Medulla oblongata (tissue), 1 donor: ENCODE measurements at regions not wholly inside any gene's neighbourhood (a gene's known extent, or its start where the extent isn't known, plus 50 kb on each side); places are given as distances from the start of the nearest gene placed in this dataset.

Experiments used
- DNase-seq: peaks from one replicate; pipeline ENCODE4 v3.0.0-alpha.2; 2015; ENCODE audit errors: extremely low spot score

DNA sequence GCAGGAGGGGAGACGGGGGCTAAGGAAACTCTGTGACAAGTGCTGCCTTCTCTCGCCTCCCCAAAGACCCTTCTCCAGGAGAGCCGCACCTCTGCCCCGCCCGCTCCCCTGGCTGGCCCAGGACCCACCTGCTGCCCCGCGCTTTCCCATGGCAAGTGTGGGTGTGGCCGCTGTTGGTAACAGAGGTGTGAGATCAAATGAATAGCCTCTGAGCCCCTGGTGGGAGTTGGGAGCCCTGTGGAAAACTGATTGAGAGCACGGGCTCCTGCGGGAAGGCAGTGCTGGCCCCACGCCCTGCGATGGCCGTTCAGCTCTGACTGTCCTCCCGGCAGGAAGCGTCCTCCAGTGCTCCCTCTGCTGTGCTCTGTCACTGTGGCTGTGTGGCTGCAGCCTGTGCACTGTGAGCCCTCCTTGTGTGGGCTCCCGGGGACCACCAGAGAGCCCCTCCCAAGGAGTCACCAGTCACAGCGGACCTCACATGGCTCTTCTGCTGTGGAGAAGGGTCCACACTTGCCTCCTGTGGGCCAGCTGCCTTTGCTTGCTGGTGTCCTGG is 1275.9 kb downstream of the BRD1 start:
- DNase-seq: no peak

DNA sequence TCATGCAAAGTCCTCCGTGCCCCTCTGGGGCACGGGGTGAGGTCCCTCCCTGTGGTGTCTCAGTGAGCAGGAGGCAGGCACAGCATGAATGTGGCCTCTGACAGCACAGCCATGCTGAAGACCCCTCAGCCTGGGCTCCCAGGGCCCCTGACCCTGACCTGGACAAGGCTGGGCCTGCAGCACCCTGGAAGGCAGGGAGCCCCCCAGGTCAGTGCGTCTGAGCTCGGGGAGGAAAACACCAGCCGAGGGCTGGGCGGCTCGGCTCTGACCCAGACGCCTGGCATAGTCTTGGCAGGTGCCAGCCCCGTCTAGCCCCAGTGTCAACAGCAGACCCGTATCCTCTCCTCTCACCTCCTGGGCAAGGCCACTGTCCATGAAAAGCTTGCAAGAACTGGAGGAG is 1276.6 kb downstream of the BRD1 start:
- DNase-seq: no peak

DNA sequence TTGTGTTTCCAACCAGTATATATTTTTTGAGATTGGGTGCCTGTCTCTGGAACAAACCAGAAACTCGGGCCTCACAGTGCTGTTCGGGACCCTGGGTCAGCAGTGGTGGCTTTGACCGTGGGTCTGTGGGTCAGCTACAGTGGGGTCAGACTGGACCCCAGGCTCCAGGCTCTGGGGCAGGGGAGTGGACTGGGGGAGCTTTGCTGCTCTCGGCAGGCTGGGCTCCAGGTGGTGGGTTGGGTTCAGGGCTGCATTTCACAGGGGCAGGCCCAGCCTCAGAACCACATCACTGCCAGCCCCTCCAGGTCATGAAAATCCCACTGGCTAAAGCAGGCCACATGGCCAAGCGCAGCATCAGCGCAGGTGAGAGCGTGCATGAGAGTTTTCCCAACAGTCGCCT is 1279.3 kb downstream of the BRD1 start:
- no peak for DNase-seq

DNA sequence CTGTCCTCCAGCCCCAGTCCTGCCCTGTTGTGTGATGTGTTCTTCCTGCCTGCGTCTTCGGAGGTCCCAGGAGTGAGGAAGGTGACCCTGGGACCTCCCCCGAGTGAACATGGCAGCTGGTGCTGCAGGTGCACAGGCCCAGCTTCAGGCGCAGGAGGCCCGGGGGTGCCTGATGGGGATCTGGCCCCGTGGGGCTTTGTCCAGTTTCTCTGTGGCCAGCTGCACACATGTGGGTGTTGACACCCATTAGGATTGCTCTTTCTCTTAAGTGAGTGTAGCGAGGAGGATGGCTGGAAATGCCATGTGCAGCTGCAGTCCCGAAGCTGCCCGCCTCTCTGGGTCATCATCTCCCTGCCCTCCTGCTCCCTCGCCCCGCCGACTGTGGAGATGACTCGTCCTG is 1279.7 kb downstream of the BRD1 start:
- no peak for DNase-seq

DNA sequence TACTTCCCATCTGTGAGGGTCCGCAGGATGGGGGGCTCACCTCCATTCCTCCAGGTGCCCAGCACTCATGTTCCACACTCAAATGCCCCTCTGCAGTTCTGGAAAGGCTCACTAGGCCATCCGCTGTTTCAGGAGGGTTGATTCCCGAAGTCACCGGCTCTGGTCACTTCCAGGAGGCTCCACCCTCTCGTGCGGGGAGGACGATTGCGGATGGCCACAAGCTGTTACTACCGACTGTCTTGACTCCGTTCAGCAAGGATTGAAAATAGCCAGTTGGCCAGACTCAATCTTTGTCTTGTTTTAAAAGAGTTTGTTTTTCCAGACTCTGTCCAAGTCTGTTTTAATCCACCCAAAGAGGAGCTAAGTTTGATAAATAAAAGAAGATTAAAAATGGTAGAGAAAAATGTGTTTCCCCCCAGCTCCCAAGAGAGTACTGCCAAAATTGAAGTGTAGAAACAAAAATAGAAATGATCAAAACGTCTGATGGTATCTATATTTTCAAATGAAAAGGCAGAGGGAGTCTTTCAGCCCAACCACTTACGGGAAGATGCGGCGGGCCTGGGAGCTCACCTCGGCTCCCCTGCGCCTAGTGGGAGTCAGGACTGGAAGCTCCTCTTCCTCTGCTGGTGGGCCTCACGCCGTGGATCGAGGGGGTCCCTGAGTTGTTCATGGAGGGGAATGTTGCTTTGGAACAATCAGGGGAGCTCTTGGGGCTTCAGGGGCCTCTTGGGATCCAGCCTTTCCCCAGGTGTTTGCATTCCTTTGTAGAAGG is 1280.8 kb downstream of the BRD1 start:
- DNase-seq: no peak

DNA sequence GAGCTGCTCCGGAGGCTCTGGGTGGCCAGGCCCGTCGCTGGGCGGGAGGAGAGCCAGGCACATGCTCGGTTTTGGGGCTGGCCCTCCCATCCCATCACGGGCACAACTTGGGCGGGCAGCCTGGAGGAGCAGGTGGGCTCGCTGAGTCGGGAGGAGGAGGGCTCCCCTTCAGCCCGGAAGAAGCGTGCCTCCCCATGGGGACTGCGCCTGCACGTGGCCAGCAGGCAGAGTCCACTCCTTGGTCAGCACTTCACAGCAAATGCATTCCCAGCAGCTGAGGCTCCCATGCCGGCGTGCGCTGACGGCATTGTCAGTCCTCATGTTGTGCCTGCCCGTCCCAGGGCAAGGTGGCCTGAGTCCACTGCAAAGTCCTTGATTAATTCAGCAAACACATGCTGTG is 1281.7 kb downstream of the BRD1 start:
- DNase-seq: no peak

DNA sequence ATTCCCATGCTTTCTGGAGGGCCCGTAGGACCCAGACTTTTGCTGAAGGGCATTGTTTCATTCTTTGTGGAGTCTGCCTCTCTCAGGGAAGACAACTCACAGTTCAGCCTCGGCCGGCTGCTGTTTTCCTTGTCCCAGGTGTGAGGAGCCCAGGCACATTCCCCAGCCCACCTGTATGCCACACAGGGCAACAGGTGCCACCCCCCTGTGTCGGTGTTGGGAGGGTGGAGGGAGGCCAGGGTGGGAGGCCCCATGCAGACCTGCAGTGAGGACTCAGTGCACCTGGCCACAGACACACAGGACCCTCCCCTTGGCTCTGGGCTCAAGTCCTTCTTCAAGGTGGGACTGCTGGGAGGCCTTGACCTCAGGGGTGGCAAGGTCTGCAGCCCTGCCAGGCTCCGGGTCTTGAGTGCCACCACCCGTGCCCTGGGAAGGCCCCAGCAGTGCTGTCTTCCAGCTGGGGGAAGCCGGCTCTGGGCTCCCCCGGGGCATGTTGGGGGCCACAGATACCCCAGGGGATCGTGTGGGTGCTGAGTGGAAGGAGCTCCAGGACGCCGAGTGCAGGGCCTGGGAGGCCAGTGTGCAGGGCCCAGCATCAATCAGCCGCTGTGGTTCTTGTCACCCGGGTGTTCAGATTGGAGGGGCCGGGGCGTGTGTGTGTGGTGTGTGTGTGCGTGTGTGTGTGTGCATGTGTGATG is 1286.1 kb downstream of the BRD1 start:
- DNase-seq: no peak

DNA sequence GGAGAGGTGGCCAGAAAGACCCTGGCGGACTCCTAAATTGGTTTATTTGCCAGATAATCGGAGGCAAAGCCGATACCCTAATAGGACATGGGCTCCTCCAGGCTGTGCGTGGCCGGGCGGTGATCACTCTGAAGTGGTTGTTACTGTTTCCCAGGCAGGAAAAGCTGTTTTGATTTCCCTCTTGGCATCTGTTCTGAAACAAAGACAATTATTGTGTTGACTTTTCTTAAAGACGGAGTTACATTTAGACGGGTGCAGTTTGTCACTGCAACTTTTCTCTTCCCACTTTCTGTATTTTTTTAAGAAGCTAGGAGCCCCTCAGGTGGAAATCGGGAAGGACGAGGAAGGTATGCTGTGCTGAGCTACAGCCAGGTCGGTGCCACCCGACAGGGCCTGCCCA is 1288.4 kb downstream of the BRD1 start:
- no peak for DNase-seq

DNA sequence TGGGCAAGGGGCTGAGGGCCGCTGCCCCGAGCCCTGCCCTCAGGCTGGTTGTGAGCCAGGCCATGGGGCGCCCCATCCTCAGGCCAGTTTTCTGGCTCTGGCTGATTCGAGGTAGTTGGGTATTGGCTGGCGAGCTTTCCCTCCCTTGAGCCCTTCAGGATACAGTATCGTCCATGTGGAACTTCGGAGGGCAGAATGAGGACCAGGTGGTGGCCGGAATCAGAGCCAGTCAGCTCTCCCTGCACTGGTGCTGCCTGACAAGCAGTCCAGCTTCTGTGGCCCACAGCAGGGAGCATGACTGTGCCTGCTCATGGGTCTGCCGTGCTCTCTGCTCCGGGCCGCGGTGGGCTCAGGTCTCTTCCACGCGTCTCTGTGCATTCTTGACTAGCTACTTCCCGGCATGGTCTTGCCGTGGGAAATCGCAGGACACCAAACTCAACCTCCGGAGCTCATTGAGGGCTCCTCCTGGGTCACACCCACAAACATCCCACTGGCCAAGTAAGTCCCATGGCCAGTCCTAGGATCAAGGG is 1289.3 kb downstream of the BRD1 start:
- DNase-seq: no peak

DNA sequence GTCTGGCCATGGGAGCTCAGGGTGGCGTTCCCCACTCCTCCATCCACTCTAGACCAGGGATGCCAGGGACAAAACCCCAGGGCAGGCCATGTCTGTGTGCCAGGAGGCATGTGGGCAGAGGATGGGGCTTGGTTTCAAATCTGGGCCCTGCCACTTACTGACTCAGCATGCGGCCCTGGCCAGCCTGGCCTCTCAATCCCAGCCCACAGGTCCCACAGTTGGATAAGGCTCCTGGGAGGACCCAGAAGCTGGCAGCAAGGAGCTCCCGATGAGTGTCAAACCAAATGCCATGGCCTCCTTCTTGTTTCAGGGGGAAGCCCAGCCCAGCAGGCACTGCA is 1290.4 kb downstream of the BRD1 start:
- DNase-seq: peak; percentile 37

DNA sequence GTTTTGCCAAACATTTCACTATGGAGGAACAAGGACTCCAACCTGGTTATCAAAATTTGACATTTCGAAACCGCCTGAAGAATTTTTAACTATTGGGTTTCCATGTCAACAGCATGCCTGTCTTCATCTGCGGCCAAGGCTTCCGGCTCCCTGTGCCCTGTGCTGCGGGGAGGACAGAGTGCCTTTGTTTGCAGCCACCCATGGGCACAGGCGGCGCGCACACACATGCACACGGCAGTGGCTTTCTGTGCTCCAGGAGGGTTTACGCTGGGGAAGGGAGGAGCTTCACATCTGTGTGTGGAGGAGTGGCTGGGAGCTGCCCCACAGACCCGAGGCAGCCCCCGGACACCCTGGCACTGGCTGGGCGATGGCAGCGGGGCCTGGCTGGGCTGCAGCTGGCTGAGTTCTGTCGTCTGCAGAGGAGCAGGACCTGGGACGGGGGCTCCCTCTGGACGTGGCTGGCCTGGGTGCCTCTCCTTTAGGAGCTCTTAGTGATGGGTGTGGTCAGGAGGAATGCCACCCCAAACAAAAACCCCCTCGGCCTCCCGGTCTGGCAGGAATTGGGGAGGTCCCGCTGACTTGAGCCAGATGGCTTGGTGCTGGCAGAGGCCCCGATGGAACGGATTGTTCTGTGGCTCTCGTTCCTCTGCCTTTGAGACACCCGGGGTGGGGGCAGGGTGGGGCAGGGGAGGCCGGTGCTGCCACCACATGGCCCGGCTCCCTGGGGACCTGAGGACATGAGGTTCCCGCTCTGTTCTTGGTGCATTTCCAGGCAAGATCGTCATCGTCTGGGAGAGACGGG is 1290.9 kb downstream of the BRD1 start:
- peak; percentile 77 for DNase-seq

- DNase-seq: peak; percentile 51
Observed at GRCh38 chr22:48535868-48536540, 1291.7 kb downstream of the BRD1 start.

DNA sequence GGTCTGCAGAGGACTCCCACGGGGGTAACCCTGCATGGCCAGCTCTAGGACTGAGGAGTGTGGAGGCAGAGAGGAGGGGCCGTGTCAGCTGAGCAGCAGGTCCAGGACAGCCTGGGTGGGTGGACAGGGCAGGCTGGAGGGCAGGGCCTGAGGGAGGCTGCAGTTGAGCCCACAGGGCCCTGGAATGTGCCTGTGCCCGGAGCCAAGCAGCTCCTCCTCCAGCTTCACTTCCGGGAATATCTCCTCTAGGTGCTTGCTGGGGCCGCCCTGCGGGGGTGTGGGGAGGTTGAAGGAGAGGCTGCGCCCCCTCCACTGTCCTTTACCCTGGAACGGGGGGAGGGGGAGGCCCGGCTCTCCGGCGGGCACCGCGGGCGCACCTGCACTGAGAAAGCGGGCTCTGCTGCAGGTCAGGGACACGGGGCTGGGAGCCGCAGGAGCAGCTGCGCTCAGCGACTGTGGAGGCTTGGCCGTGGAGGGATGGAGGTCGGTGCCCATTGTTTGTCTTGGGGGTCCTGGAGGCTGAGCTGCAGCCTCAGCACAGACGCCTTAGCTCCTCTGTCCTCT is 1293.2 kb downstream of the BRD1 start:
- no peak for DNase-seq

DNA sequence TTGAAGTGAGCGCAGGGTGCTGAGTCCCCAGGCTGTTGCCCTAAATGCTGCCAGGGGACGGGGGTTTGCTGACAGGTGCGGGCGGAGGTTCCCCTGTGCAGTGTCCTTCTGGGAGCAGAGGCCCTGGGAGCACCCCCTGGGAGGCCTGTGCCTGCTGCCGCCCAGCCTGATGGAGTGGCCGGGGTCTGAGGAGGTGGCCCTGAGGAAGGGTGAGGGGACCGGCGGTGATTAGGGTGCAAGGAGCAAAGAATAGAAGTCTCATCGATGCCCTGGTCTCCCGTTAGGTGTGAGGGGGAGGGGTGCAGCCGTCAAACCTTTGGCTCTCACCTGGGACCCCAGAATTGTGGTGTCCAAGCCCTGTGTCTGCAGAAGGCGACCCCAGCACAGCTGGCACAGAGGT is 1294.7 kb downstream of the BRD1 start:
- no peak for DNase-seq

- no peak for DNase-seq
Observed at GRCh38 chr22:48531761-48532435, 1295.8 kb downstream of the BRD1 start.

- DNase-seq: no peak
Observed at GRCh38 chr22:48531108-48531507, 1296.6 kb downstream of the BRD1 start.

DNA sequence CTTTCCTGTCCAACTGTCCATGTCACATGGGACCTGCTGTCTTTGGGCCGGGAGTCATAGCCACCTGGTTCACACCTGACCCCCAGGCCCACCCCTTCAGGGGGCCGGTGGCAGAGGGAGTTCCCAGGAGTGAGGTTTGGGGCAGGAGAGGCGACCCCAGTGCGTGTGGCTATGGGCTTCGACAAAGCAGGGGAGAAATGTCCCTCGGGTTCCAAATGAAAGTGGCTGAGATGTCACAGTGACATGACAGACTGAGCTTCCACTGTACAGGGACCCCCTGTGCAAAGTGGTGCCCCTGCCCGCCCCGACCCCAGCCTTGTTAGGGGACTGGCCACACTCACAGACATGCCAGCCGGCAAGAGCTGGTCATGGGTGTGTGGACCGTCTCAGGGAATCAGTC is 1297.0 kb downstream of the BRD1 start:
- DNase-seq: no peak

DNA sequence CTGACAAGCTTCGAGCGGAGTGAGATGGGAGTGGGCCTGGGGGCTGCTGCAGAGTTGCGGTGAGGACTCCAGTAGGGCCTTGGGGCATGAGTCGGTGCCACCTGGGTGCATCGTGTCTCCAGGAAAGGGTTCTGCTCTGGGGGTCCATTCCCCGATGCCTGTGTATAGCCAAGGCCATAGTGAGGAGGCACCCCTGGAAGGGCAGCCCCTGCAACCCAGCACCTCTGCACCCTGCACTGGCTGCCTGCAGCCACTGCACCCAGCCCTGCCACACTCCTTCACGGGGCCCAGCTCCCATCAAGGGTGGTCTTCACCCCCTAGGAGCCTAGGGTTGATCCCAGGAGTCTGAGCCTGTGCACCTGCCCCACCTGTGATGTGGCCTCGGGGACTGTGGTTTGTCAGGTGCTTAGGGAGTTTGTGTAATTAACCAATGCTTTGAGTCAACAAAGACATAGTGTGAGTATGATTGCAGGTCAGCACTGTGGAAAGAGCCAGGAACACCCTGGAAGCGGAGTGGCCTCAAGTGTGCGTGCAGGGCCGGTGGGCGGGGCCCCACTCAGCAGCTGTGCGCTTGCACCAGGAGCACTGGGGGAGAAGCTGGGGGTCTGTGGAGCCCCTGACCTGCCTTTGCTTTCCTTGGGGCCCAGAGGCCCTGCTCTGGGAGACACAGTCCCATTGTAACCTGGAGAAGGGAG is 1299.3 kb downstream of the BRD1 start:
- DNase-seq: no peak

DNA sequence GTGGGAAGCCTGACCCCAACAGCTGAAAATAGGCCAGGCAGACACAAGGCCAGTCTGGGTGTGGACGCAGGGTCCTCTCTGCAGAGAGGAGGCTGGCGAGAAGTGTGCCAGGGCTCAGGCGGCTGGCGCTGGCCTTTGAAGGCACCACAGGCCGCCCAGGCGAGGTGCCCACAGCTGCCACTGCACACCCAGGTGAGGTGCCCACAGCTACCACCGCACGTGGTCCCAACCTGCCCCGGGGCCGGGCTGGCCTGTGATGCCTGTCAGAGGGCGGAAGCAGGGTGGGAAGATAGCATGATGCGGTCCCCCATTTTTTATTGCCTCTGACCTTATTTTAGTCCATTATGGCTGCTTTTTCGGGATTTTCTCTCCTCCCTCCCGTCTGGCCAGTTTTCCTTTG is 1303.9 kb downstream of the BRD1 start:
- no peak for DNase-seq

DNA sequence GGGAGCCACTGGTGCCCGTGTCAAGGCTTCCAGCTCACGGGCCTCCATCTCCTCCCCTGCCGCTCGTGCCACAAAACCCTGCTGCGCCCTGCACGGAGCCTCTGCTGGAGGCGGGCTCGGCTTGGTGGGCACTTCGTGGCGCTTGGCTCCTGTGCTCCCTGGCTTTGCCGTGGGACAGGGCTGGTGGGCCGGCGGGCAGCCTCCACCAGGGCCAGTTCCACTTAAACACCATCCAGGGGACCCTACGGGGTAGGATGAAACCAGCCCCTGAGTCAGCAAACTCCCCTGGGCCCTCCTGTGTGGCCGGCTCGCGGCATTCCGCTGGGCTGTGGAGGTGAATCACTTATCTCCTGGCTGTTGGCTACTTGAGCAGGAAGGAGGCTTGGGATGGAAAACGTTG is 1304.6 kb downstream of the BRD1 start:
- DNase-seq: no peak
